HG03108 (cell line): ENCODE measurements at regions not wholly inside any gene's neighbourhood (a gene's known extent, or its start where the extent isn't known, plus 50 kb on each side); places are given as distances from the start of the nearest gene placed in this dataset.
"Not testable (repeated sequence)": the region's sequence is repeated elsewhere in the genome, so short reads cannot be mapped to it uniquely, and the experiment has no call there.

ENCODE experiments used
- ATAC-seq: cut with Tn5 transposase; IDR thresholded peaks from one replicate; pipeline ENCODE4 v1.9.1; 2021; ENCODE audit warnings: moderate library complexity; ENCODE audit not compliant: unreplicated experiment

DNA sequence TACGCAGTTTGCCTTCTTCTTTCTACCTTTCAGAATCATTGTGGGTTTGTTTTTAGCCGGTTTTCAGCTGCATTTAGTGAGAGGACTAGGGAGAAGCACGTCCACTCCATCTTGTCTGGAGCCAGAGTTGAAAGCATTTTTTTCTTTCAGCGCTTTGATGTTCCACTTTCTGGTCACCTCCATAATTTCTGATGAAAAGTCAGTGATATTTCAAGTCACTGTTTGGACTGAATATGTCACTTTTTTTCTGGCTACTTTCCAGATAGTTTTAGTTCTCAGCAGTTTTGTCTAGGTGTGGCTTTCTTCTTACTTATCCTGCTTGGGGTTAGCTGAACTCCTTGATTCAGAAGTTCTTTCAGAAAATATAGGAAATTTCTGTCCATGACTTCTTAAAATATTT lies 123.9 kb upstream of the IER5L start:
- no peak for ATAC-seq

DNA sequence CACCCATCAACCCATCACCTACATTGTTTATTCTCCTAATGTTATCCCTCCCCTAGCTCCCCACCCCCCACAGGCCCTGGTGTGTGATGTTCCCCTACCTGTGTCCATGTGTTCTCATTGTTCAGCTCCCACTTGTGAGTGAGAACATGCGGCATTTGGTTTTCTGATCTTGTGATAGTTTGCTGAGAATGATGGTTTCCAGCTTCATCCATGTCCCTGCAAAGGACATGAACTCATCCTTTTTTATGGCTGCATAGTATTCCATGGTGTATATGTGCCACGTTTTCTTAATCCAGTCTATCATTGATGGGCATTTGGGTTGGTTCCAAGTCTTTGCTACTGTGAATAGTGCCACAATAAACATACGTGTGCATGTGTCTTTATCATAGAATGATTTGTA lies 118.1 kb upstream of the IER5L start:
- not testable (repeated sequence) for ATAC-seq

GRCh38 chr9:129291041-129291501 lies 113.0 kb upstream of the IER5L start:
- ATAC-seq, result no peak

- no peak for ATAC-seq
These were observed 112.5 kb upstream of the IER5L start for GRCh38 chr9:129290606-129291005.

GRCh38 chr9:129289883-129290282 lies 111.8 kb upstream of the IER5L start:
- ATAC-seq, result no peak

DNA sequence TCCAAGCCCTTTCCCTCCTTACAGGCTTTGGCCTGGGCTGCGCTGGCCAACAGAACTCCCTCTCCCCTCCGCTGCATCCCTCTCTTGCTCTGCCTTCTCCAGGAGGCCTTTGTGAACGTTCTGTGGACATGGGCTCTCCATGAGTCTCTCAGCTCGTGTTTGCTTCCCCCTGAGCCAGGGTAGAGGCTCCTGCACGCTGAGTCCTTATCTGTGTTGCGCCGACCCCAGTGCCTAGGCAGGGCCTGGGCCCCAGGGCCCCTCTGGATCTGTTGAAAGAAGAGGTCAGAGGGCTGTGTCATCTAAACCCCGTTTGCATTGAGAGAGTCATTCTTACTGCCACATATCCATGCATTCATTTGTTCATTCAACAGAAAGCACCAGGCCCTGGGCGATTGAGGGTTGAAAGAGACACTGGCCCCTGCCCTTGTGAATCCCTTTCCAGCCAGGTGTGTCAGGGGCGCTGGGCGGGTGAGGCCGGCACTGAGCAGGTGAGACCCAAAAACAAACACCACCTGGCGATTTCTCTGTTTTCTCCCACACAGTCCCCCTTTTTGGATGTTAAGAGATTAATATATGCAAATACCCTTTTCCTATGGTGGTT lies 111.2 kb upstream of the IER5L start:
- ATAC-seq, result no peak

- ATAC-seq, result no peak
These were observed 109.7 kb upstream of the IER5L start for GRCh38 chr9:129287619-129288305.

GRCh38 chr9:129285979-129286772 lies 108.1 kb upstream of the IER5L start:
- ATAC-seq, result no peak

GRCh38 chr9:129285382-129285781 lies 107.3 kb upstream of the IER5L start:
- no peak for ATAC-seq

- ATAC-seq, result no peak
These were observed 106.7 kb upstream of the IER5L start for GRCh38 chr9:129284607-129285291.

GRCh38 chr9:129283705-129284606 lies 105.9 kb upstream of the IER5L start:
- ATAC-seq, result no peak

DNA sequence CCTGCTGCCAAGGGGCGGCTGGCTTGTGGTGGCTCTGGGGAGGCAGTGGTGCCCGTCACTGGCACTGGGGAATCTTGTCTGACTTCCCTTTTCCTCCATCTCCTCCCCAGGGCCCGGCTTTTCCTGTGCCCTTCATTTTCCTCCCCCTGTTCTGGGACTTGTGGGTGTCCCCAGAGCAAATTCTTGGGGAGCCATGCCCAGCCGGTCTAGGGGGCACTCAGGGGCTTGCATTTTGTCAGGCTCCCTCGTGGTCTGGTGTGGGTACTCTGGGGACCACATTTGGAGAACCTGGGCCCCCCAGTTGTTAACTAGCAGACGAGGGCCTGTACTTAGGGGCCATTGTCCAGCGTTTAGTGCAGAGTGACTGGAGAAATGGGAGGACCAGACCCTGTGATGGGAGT lies 105.2 kb upstream of the IER5L start:
- ATAC-seq, result no peak

- ATAC-seq, result no peak
These were observed 104.7 kb upstream of the IER5L start for GRCh38 chr9:129282731-129283211.

GRCh38 chr9:129282272-129282671 lies 104.2 kb upstream of the IER5L start:
- ATAC-seq, result no peak

- ATAC-seq, result no peak
These were observed 103.6 kb upstream of the IER5L start for GRCh38 chr9:129281506-129282145.

GRCh38 chr9:129280623-129281271 lies 102.7 kb upstream of the IER5L start:
- no peak for ATAC-seq

DNA sequence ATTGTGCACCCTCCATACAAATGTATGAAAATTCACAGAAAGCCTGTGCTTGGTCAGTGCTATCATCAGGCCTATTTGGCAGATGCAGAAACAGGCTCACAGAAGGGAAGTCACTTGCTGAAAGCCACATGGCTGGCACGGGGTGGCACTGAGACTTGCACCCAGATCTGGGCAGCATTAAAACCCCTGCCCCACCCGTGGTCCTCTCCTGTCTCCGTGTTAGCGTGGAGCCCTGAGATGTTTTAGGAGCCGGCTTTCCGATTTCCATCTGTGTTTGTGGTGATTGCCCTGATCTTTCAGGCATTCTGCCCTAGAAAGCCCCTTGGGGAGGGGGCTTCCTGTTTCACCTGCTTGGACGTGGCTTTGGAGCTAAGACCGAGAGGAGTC lies 102.2 kb upstream of the IER5L start:
- no peak for ATAC-seq

DNA sequence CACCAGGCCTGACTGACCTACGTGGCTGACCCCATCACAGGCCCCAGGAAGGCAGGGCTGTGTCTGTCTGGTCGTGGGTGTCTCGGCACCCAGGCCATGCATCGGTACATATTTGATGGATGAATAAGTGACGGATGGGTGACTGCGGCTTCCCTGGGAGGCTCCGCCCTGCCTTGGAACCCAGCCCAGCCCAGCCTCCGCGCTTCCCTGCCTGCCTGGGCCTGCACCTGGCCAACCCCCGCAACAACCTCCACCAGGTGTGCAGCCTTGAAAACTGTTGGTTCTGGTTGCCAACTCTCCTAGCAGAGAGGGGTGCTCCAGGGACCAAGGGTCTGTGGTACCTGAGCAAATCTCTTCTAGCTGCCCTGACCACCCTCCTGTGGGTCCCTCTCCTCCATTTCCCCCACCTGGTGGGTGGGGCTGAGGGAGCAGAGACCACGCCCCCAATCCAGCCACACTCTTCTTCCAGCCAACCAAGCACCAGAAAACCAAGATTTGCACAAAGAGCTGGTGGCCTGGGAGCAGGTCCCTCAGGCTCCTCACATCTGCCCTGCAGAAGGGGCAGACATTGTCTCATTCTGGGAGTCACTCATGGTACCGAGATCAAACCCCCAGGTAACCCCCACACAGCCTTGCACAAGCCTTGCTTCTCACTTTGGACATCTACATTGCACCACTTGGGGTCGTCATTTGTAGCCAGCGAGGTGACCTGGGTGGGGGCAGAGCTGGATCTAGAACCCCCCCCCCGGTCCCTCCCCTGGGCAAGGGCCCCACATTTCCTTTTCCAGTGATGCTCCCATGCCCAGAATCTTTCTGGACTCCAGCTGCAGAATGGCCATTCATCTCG lies 100.6 kb upstream of the IER5L start:
- ATAC-seq, result no peak
